ENCODE measurements at regions not wholly inside any gene's neighbourhood (a gene's known extent, or its start where the extent isn't known, plus 50 kb on each side); places are given as distances from the start of the nearest gene placed in this dataset.

DNA sequence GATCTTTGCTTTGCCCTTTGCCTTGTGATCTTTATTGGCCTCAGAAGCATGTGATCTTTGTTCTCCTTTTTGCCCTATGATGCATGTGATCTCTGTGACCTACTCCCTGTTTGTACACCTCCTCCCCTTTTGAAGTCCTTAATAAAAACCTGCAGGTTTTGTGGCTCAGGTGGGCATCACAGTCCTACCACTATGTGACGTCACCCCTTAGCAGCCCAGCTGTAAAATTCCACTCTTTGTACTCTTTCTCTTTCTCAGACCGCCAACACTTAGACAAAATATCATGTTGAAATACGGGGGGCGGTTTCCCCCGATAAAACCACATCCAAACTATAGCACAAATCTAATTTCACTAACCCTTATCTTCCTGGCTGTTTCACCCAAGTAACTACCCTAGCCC is 76.7 kb upstream of the RAPGEF4 start:
- Histone ChIP-seq H3K27ac (ENCODE audit: low read length) (no peak overlapping the region), H3K4me1 (ENCODE audit: control insufficient read depth, insufficient read depth, low read length) (no peaks in the 10 kb centered on the region), H3K27me3 (ENCODE audit: control insufficient read depth, insufficient read depth, low read length) (no peaks in the 10 kb centered on the region), H3K9me3 (ENCODE audit: control insufficient read depth, insufficient read depth, low read length) (peaks cover 7% of the 10 kb centered on the region), H3K4me3 (ENCODE audit: low read length) (no peak overlapping the region), H3K36me3 (ENCODE audit: control insufficient read depth, insufficient read depth, low read length) (no peaks in the 10 kb centered on the region)
- intact Hi-C loops (cut with micrococcal nuclease), result no loop called here
- no peak for ATAC-seq
- Mint-ChIP-seq H3K4me3 (no peak overlapping the region), H3K4me1 (no peaks in the 10 kb centered on the region), H3K27me3 (ENCODE audit: low read depth in 2 of 2) (peaks cover 3 to 8% of the 10 kb centered on the region in 2 donors), H3K27ac (no peak overlapping the region), H3K9me3 (peaks cover 6 to 8% of the 10 kb centered on the region in 2 donors), H3K36me3 (peaks cover 14% of the 10 kb centered on the region)
- WGBS (ENCODE audit: insufficient coverage), result 89% methylated on average over 5 of the region's 5 CpGs
- no peak for DNase-seq
- TF ChIP-seq, protein P1, sequence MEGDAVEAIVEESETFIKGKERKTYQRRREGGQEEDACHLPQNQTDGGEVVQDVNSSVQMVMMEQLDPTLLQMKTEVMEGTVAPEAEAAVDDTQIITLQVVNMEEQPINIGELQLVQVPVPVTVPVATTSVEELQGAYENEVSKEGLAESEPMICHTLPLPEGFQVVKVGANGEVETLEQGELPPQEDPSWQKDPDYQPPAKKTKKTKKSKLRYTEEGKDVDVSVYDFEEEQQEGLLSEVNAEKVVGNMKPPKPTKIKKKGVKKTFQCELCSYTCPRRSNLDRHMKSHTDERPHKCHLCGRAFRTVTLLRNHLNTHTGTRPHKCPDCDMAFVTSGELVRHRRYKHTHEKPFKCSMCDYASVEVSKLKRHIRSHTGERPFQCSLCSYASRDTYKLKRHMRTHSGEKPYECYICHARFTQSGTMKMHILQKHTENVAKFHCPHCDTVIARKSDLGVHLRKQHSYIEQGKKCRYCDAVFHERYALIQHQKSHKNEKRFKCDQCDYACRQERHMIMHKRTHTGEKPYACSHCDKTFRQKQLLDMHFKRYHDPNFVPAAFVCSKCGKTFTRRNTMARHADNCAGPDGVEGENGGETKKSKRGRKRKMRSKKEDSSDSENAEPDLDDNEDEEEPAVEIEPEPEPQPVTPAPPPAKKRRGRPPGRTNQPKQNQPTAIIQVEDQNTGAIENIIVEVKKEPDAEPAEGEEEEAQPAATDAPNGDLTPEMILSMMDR (IDR thresholded peaks at IDR 0.05), result no peak

DNA sequence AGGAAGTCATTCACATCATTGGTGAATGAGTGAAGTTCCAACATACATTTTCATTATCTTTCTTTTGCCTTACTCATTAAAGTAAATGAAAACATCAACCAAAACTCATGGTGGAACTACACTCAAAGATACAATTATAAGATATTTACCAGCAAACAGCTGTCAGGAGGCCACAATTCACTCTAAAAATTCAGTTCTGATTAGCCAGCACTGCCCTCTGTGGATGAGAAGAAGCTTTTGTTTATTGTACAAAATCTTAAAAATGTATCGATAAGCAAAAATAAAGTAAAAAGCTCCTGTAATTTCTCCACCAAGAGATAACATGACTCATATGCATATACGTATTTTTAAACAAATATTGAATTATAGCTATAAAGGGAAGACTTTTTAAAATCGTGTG is 73.5 kb upstream of the RAPGEF4 start:
- DNase-seq, result no peak
- no peak overlapping the region for H3K27ac Mint-ChIP-seq
- no peak overlapping the region for H3K4me3 Mint-ChIP-seq
- Histone ChIP-seq H3K36me3 (ENCODE audit: control insufficient read depth, insufficient read depth, low read length) (no peaks in the 10 kb centered on the region), H3K9me3 (ENCODE audit: control insufficient read depth, insufficient read depth, low read length) (peaks cover 7% of the 10 kb centered on the region), H3K4me1 (ENCODE audit: control insufficient read depth, insufficient read depth, low read length) (no peaks in the 10 kb centered on the region), H3K27ac (ENCODE audit: low read length) (no peak overlapping the region), H3K27me3 (ENCODE audit: control insufficient read depth, insufficient read depth, low read length) (no peaks in the 10 kb centered on the region), H3K4me3 (ENCODE audit: low read length) (no peak overlapping the region)
- peaks cover 6 to 10% of the 10 kb centered on the region in 2 donors for H3K9me3 Mint-ChIP-seq
- H3K27me3 Mint-ChIP-seq (ENCODE audit: low read depth in 2 of 2), result peaks cover 14 to 17% of the 10 kb centered on the region in 2 donors
- TF ChIP-seq, protein P1 (IDR thresholded peaks at IDR 0.05), result no peak
- peaks cover 14% of the 10 kb centered on the region for H3K36me3 Mint-ChIP-seq
- H3K4me1 Mint-ChIP-seq, result no peaks in the 10 kb centered on the region
- WGBS (ENCODE audit: insufficient coverage), result no CpG with 5 or more reads among the region's 3 CpGs
- ATAC-seq, result no peak
- intact Hi-C loops (cut with micrococcal nuclease), result no loop called here

- ATAC-seq (no peak), DNase-seq (no peak)
- H3K9me3 ChIP-seq (ENCODE audit: control insufficient read depth, insufficient read depth, low read length), result no peaks in the 10 kb centered on the region
- Mint-ChIP-seq H3K36me3 (peaks cover 2% of the 10 kb centered on the region), H3K9me3 (peaks cover 0 to 3% of the 10 kb centered on the region in 2 donors), H3K27me3 (ENCODE audit: low read depth in 2 of 2) (peaks cover 14 to 20% of the 10 kb centered on the region in 2 donors), H3K4me1 (no peaks in the 10 kb centered on the region), H3K4me3 (no peak overlapping the region), H3K27ac (no peak overlapping the region)
- intact Hi-C loops (cut with micrococcal nuclease), result no loop called here
- no peak overlapping the region for H3K27ac ChIP-seq (ENCODE audit: low read length)
- no peaks in the 10 kb centered on the region for H3K4me1 ChIP-seq (ENCODE audit: control insufficient read depth, insufficient read depth, low read length)
- TF ChIP-seq, protein P1 (IDR thresholded peaks at IDR 0.05), result no peak
- WGBS (ENCODE audit: insufficient coverage), result 100% methylated on average over 1 of the region's 1 CpG
- no peaks in the 10 kb centered on the region for H3K27me3 ChIP-seq (ENCODE audit: control insufficient read depth, insufficient read depth, low read length)
- no peak overlapping the region for H3K4me3 ChIP-seq (ENCODE audit: low read length)
- no peaks in the 10 kb centered on the region for H3K36me3 ChIP-seq (ENCODE audit: control insufficient read depth, insufficient read depth, low read length)
These were observed 70.9 kb upstream of the RAPGEF4 start for GRCh38 chr2:172664766-172665165.

- H3K36me3 Mint-ChIP-seq, result no peaks in the 10 kb centered on the region
- H3K4me3 Mint-ChIP-seq, result no peak overlapping the region
- intact Hi-C loops (cut with micrococcal nuclease), result no loop called here
- ATAC-seq (no peak), DNase-seq (no peak)
- no peak overlapping the region for H3K27ac Mint-ChIP-seq
- TF ChIP-seq, protein P1 (IDR thresholded peaks at IDR 0.05), result no peak
- Histone ChIP-seq H3K4me3 (ENCODE audit: low read length) (no peak overlapping the region), H3K27ac (ENCODE audit: low read length) (no peak overlapping the region), H3K4me1 (ENCODE audit: control insufficient read depth, insufficient read depth, low read length) (no peaks in the 10 kb centered on the region), H3K36me3 (ENCODE audit: control insufficient read depth, insufficient read depth, low read length) (no peaks in the 10 kb centered on the region), H3K27me3 (ENCODE audit: control insufficient read depth, insufficient read depth, low read length) (no peaks in the 10 kb centered on the region), H3K9me3 (ENCODE audit: control insufficient read depth, insufficient read depth, low read length) (no peaks in the 10 kb centered on the region)
- no peaks in the 10 kb centered on the region for H3K4me1 Mint-ChIP-seq
- H3K27me3 Mint-ChIP-seq (ENCODE audit: low read depth in 2 of 2), result peaks cover 15 to 26% of the 10 kb centered on the region in 2 donors
- 89% methylated on average over 2 of the region's 3 CpGs for WGBS (ENCODE audit: insufficient coverage)
- H3K9me3 Mint-ChIP-seq, result peaks cover 0 to 3% of the 10 kb centered on the region in 2 donors
These were observed 67.9 kb upstream of the RAPGEF4 start for GRCh38 chr2:172667581-172668325.
